H1 (cell line): ENCODE measurements at regions not wholly inside any gene's neighbourhood (a gene's known extent, or its start where the extent isn't known, plus 50 kb on each side); places are given as distances from the start of the nearest gene placed in this dataset.

Source experiments
- CHD7 ChIP-seq: fragments of 300-600 bp; sonication (generic); IDR thresholded peaks from 2 replicates; pipeline ENCODE4 v1.7.1; 2012; ENCODE audit warnings: low read length, moderate library complexity, mild to moderate bottlenecking, inconsistent platforms; ENCODE audit not compliant: insufficient replicate concordance
- GTF2F1 ChIP-seq: IDR thresholded peaks from 2 replicates; pipeline ENCODE4 v1.6.1; 2012; ENCODE audit warnings: low read depth, low read length, improper control_type of control experiment, borderline replicate concordance
- HDAC2 ChIP-seq, 2 experiments: fragments of 300-600 bp in 1 of 2; sonication (generic) in 1 of 2; IDR thresholded peaks; 2 replicates each; pipeline ENCODE4 v1.6.1; 2011 to 2012; ENCODE audit warnings: low read depth in 2 of 2, low read length in 2 of 2, mild to moderate bottlenecking in 2 of 2, moderate library complexity in 2 of 2, borderline replicate concordance in 1 of 2, inconsistent platforms in 1 of 2
- JUN ChIP-seq: IDR thresholded peaks from 2 replicates; pipeline ENCODE4 v1.6.1; 2011; ENCODE audit warnings: low read depth, mild to moderate bottlenecking, improper control_type of control experiment, low read length
- KDM4A ChIP-seq: IDR thresholded peaks from one replicate; pipeline ENCODE4 v1.7.1; 2012; ENCODE audit warnings: low read depth, mild to moderate bottlenecking, moderate library complexity, low read length, inconsistent platforms; ENCODE audit not compliant: severe bottlenecking
- NRF1 ChIP-seq: IDR thresholded peaks from 2 replicates; pipeline ENCODE4 v1.6.1; 2011; ENCODE audit warnings: mild to moderate bottlenecking, low read depth, low read length, improper control_type of control experiment
- PHF8 ChIP-seq: fragments of 200-600 bp; sonication (generic); conservative IDR thresholded peaks from 2 replicates; pipeline ENCODE4 v1.7.1; 2012; ENCODE audit warnings: low read depth, mild to moderate bottlenecking, inconsistent platforms, low read length, moderate library complexity
- SAP30 ChIP-seq: fragments of 300-600 bp; sonication (generic); IDR thresholded peaks from 2 replicates; pipeline ENCODE4 v1.7.1; 2012; ENCODE audit warnings: low read length, moderate library complexity, mild to moderate bottlenecking, inconsistent platforms; ENCODE audit not compliant: insufficient read depth, insufficient replicate concordance
- SUZ12 ChIP-seq: fragments of 200-600 bp; sonication (generic); IDR thresholded peaks from 2 replicates; pipeline ENCODE4 v1.6.1; 2012; ENCODE audit warnings: mild to moderate bottlenecking, inconsistent platforms, low read length, moderate library complexity, mixed read lengths

GRCh38 chr5:158376679-158377078, 517.7 kb upstream of the CLINT1 start (continued):
- TF ChIP-seq CHD7 (no peak), PHF8 (no peak), SAP30 (no peak), HDAC2 (IDR thresholded peaks at IDR 0.05; ENCODE audit: borderline replicate concordance in 1 of 2, low read depth in 2 of 2, low read length in 2 of 2) (no peak), KDM4A (no peak), JUN (no peak), SUZ12 (no peak), GTF2F1 (no peak), NRF1 (no peak)
